ENCODE measurements at regions not wholly inside any gene's neighbourhood (a gene's known extent, or its start where the extent isn't known, plus 50 kb on each side); places are given as distances from the start of the nearest gene placed in this dataset.
A peak's percentile ranks its signal among the peaks of the same experiment; 100 is the strongest.

DNA sequence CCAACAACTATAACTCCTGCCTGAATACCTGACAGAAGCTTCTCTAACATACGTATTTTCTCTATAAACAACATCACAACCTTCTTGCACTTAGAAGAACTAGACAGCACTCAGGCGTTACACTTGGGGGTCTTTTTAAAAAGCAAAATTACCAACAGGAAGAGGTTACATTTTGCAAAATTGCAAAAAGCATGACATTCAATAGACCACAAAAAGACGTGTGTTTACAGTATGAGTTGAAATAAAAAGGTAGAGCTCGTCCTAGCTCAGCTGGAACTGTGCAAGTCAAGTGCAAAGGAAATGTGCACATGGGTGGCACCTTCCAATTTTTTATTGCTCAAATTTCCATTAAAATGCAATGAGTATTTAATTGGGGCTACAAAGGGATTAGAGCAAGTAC, 375.2 kb upstream of the HSFY2 start:
- DNase-seq (ENCODE audit: low read depth in 2 of 2), result no peak

DNA sequence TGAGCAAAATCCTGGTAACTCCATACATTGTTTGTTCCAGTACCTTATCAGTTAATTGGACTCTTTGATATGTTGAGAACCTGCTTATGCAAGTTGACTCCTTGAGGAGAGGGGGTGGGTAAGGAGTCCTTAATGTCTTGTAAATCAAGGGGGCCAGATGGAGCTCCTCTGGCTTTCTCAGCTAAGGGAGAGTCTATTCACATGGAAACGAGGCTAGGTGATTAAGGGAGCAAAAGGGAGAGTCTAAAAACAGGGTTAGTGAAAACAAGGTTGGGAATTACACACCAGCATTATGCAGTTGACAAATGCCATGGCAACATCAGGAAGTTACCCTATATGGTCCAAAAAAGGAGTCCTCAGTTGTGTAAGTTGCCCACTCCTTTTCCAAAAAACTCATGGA, 372.8 kb upstream of the HSFY2 start:
- DNase-seq (ENCODE audit: low read depth in 2 of 2), result no peak

DNA sequence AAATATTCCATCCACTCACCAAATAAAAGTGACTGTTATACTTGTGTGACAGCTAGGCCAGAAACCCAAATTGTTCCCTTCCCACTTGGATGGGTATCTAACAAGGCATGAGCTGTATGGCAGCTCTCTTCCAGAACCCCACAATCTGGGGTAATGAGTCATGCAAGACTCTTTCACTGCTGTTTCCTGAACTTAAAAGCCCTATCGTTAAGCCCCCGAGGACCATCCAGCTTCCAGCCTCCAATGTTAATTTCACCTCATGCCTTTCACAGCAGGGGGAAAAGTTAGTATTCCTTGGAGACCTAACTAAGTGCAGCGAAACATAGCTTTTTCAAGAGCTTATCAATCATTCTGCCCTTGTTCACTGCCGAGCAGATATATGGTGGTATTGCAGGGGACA, 368.6 kb upstream of the HSFY2 start:
- DNase-seq (ENCODE audit: low read depth in 2 of 2), result no peak

DNA sequence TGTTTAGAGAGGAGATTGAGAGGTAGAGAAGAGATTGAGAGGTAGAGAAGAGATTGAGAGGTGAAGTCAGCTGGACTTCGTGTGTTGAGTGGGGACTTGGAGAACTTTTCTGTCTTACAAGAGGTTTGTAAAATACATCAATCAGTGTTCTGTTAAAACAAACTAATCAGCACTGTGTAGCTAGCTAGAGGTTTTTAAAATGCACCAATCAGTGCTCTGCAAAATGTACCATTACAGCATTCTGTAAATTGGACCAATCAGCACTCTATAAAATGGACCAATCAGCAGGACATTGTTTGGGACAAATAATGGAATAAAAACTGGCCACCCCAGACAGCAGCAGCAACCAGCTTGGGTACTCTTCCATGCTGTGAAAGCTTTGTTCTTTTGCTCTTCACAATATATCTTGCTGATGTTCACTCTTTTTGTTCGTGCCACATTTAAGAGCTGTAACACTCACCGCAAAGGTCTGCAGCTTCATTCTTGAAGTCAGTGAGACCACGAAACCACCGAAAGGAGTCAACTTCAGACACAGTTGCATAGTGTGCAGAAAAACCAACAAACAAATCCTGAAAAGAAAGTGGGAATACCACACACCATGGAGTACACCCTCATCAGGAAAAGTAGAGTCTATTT, 366.9 kb upstream of the HSFY2 start:
- DNase-seq (ENCODE audit: low read depth in 2 of 2), result no peak

DNA sequence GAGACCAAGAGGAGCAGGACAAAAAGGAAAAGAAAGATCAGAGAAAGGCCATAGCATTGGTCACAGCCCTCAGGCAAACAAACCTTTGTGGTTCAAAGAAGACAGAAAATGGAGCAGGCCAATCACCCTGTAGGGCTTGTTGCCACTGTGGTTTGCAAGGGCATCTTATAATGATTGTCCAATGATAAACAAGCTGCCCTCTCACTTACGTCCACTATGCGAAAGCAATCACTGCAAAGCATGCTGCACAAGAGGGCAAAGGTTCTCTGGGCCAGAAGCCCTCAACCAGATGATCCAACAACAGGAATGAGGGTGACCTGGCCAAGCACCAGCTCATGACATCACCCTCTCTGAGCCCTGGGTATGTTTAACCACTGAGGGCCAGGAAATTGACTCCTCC, 360.9 kb upstream of the HSFY2 start:
- DNase-seq (ENCODE audit: low read depth in 2 of 2), result no peak

DNA sequence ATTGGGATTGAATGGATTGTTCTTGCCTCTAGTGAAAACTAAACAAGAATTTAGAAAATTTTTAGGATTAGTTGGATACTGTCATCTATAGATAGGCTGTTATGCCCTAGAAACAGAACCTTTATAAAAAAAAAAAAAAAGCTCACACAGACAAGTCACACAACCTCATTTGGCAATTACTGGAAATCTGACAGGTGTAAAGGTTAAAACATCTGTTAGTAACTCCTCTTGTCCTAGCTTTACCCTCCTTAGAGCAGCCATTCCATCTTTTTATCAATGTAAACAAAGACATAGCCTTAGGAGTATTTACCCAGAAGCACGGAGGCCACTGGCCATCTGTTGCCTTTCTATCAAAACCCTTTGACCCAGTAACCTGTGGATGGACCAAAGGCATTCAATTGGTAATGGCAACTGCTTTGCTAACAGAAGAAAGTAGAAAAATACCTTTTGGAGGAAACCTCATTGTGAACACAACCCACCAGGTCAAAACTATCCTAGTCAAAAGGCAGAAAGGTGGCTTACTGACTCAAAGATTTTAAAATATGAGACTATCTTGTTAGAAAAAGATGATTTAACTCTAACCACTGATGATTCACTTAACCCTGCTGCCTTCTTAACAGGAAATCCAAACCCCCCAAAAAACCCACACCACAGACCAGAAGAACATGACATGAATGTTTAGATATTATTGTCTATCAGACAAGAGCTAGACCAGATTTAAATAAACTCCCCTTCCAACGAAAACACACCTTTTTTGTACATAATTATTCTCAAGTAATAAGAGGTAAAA, 357.2 kb upstream of the HSFY2 start:
- DNase-seq (ENCODE audit: low read depth in 2 of 2), result no peak

DNA sequence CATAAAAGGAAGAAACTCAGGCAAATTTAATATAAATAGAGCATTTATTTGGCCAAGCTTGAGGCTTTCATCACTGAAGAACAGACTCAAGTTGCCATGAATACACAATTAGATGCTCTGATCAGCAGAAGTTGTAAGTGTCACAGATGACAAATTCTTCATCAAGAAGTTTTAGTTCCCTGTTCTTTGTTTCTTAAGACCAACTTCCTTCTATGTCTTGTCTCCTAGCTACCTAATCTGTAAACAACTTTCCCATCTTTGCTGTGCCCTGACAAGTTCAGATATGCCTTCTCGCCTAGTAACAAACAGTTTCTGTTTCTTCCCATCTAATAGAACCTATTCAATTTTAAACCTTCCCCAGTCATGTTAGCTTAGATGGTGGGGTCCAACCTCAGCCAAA, 353.4 kb upstream of the HSFY2 start:
- no peak for DNase-seq (ENCODE audit: low read depth in 2 of 2)

DNA sequence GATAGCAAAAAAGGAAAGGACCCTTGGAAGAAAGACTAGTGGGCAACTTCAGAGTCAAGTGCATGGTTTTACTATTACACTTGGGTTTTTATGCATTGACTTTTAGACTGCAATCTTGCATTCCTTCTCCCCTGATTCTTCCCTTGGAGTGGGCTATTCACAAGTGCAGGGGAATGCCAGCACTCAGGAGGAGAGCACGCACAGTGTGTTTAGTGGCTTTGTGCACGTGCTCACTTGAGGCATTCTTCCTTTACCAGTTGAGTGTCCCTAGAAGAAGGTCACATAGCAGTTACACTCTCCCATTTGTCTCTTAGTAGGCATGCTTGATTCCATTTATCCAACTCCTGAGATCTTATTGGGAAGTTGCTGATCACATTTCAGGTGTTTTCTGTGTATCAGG, 351.1 kb upstream of the HSFY2 start:
- no peak for DNase-seq (ENCODE audit: low read depth in 2 of 2)

DNA sequence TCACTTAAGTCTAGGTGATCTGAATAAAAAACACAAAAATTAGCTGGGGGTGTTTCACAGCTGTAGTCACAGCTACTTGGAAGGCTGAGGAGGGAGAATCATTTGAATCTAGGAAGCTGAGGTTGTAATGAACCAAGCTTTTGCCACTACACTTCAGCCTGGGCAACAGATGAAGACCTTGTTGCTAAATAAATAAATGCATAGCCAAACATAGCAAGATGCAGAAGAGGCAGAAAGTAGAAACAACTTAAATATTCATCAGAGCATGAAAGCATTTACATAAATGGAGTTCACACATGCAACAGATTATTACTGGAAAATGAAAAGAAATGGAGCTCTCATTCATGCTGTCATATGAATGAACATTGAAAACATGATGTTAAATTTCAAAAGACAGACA, 348.9 kb upstream of the HSFY2 start:
- no peak for DNase-seq (ENCODE audit: low read depth in 2 of 2)

DNA sequence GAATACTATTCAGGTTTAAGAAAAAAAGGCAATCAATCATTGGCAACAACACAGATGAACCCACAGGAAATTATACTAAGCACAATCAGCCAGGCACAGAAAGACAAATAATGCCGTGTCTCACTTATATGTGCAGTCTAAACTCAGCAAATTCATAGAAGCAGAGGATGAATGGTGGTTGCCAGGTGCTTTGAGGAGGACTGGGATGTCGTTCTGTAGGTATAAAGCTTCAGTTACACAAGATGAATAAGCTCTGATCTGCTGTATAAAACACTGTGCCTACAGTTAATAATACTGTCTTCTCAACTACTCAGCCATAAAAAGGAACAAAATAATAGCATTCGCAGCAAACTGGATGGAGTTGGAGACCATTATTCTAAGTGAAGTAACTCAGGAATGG, 324.8 kb upstream of the HSFY2 start:
- DNase-seq (ENCODE audit: low read depth in 2 of 2), result no peak

DNA sequence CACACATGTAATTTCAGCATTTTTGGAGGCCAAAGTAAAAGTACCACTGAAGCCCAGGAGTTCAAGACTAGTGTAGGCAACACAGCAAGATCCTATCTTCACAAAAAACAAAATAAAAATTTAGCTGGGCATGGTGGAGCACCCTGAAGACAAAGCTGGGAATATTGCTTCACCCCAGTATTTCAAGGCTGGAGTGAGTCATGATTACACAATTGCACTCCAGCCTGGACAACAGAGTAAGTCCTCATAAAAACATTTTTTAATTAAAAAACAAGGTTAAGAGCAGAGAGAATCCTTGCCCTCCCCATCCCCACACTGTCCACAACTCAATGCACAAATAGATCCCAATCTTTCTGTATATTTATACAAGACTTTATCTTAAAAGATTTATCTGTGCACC, 321.9 kb upstream of the HSFY2 start:
- DNase-seq (ENCODE audit: low read depth in 2 of 2), result no peak

DNA sequence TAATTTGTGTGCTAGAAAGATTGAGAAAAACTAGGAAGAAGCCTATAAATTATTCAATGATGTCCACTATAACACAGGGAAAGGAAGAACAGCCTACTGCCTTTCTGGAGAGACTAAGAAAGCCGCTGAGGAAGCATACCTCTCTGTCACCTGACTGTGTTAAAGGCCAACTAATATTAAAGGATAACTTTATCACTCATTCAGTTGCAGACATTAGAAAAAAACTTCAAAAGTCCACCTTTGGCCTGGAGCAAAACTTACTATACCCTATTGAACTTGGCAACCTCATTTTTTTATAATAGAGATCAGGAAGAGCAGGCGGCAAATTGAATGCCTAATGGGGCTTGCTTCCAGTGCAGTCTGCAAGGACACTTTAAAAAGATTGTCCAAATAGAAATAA, 309.5 kb upstream of the HSFY2 start:
- DNase-seq (ENCODE audit: low read depth in 2 of 2), result no peak

DNA sequence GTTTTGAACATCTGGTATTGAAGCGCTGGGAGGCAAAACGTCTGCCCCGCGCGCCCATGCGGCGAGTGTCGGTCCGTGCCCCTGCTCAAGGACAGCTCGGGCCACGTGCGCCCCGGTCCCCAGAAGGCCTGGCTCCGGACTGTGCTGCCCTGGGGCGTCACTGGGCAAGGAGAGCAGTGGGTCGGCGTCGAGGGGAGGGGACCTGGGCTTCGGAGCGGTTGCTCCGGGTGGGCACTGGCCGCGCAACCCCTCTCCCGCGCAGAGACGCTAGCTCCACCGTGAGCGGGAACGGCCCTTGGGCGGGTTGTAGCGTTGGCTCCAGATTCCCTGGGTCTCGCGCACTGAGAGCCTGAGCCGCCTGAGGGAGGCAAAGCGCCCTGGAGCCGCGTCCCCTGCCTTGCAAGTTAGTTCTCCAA, 304.2 kb upstream of the HSFY2 start:
- no peak for DNase-seq (ENCODE audit: low read depth in 2 of 2)

DNA sequence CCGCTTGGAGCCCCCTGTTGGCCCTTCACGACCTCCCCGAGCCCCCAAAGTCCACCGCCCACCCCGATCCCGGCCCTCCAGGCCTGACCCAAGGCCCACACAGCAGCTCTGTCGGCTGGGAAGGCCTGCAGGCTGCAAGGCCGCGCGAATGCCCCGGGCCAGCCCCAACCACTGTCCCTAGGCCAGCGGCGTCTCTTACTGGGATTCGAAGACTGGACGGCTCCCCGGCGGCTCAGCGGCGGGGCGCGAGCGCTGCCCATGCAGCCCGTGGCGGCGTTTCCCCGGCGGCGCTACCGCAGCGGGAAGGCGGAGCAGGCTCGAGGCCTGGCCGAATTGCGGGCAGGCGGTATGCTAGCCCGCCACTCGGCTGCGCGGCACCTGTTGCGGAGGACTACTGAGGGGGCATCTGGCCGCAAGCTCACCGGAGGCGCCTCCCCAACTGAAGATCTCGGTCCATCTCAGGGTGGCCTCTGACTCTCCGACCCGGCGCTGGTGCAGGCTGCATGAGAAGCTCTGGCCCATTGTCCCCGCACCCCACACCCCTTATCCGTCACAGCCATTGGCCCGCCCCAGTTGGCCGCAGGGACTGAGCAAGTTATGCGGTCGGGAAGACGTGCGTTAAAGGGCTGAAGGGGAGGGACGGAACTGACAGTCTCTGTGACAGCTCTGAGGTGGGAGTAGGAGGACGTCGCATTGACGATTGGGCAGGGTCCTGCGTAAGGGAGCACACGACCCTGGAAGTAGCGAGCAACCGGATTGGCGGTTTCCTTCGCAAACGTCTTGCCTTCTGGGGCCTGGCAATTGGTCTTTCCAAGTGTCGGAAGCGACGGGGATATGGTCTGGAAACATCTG, 303.5 kb upstream of the HSFY2 start:
- peak; percentile 49 to 57 for DNase-seq (ENCODE audit: low read depth in 2 of 2)

DNA sequence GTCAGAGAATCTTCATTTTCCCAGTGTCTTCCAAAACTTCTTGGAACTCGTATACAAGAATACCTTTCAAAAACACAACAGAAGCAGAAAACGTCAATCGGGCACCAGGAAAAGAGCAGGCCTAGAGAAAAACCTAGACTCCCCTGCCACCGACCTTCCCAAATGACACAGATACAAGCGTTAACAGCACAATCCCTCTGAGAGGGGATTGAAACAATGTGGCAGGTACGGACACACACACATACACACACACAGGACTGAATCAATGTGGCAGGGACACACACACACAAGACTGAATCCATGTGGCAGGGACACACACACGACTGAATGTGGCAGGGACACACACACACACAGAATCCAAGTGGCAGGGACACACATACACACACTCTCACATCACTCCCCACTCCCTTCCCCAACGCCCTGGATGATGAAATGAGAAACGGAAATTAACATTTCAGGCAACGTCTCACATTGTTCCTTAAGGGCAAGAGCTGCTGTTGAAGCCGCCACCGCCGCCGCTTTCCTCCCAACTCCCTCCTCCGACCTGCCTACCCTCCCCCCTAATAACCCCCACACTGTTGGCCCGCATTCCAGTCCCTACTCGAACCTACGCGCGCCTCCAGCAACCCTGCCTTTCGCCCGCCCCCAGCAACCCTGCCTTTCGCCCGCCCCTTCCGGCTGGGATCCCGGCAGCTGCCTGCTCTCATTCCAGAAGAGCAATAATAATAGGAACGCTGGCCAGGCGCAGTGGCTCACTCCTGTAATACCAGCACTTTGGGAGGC, 302.1 kb upstream of the HSFY2 start:
- peak; percentile 49 to 54 for DNase-seq (ENCODE audit: low read depth in 2 of 2)

DNA sequence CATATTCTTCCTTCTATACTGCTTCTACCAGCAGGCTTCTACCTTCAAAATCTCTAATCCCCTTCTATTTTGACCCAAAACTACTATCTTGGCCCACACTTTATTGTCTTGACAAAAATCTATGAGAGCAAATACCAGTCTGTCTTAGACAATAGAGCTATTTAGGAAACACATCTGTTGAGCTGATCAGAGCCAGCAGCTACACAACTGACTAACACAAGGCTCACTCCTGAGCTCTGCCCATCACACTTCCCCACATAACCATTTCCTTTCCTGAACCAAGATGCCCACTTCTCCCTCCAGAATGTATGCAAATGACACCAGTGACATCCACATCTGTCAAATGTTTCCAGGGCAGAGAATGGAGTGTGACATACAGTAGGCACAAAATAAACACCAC, 293.9 kb upstream of the HSFY2 start:
- DNase-seq (ENCODE audit: low read depth in 2 of 2), result no peak

DNA sequence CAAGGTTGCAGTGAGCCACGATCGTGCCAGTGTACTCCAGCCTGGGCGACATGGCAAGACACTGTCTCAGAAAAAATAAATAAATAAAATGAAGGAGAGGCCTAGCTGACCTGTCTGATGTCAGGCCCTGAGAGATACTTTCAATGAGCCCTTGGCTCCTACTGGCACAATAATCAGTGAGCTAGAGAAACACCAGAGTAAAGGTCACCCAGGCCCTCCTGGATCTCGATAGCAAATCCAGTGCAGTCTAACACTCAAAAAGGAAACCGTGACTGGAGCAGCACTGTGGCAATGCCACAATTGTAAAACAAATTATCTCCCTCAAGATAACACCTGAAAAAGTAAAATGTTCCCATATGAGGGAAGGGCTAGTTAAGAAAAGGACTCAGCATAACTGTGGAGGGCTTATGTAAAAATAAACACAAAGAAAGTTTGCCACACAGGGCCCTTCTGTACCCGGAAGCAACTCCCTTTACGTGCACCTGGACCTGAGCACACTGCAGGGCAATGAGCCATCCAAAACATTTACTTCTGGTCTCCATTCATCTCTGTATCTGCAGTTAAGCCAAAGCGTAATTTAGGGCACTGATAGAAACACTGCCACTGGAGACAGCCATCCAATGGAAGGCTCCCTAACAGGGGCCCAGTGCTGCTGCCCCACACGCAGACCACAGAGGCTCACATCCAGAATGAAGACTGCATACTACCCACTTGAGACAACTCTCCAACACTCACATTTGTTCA, 293.1 kb upstream of the HSFY2 start:
- DNase-seq (ENCODE audit: low read depth in 2 of 2), result no peak

DNA sequence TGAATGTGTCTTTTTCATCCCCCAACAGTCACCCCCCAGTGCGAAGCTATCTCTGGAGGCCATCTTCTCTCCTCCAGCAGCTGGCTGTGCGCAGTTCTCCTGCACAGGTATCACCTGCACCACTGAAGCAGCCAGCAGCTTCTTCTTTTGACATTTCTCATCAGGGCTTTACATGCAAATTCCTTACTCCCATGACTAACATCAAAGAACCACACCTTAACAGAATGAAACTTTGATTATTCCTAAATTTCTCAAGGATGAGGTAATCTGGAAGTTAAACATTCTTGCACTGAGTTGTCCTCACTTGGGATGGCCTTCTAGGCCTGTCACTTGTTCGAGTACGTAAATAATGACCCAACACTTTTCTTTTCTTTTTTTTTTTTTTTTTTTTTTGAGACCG, 291.6 kb upstream of the HSFY2 start:
- DNase-seq (ENCODE audit: low read depth in 2 of 2), result no peak

DNA sequence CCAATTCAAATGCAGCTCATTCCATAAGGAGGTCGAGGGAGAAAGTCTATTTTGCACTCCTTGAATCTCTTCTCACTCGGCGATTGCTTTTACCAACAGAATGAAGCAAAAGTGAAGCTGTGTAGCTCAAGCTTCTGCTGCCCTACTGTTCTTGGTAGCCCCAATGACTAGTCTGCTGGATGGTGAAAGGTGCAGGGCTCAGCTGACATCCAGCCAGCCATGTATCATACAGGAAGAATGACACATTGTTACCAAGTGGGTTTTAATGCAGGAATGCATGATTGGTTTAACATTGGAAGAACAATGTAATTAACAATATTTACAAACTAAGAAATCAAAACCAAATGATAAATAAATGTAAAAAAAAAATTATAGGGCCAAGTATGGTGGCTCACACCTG, 286.2 kb upstream of the HSFY2 start:
- no peak for DNase-seq (ENCODE audit: low read depth in 2 of 2)

DNA sequence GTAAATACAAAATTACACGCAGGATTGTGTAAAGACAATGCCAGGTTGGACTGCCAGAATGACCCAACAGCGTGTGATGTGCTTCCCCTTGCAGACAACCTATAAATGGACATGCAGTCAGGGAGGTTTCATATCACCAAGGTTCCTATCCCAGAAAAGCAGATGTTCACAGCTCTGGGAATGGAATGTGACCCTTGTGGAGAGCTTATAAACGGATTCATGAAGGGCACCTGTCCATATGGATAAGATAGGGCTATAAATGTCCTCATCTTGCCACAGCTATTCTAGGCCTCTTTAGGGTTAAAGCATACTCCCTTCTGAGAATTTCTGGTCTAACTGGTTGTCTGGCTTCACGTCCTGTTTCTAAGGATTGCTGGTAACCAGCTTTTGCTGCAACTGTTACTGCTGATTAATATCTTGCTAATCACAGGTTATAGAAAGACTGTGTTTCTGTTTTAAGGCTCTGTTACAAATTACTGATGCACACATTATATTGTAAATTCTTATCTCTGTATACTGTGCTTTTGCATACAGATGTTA, 285.4 kb upstream of the HSFY2 start:
- DNase-seq (ENCODE audit: low read depth in 2 of 2), result no peak

DNA sequence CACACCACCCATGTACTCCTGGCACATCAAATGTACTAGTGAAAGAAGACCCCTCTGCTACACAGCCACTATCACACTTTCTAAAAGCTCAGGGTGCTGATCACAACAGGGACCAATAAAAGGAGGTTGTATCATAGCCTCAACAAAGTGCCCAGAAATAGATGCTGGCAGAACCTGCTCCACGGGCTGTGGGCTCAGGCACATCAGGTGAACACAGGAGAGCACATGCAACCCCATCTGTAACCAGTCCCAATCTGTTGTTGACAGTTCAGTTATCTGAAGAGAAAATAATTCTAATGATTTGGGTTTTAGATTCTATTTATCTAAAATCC, 282.6 kb upstream of the HSFY2 start:
- no peak for DNase-seq (ENCODE audit: low read depth in 2 of 2)

Measured in fibroblast of skin of left quadriceps (primary cell).